Loucy (cell line): ENCODE measurements at regions not wholly inside any gene's neighbourhood (a gene's known extent, or its start where the extent isn't known, plus 50 kb on each side); places are given as distances from the start of the nearest gene placed in this dataset.

Experiments
- EZH2phosphoT487 ChIP-seq: fragments of 200-600 bp; IDR thresholded peaks from 2 replicates; pipeline ENCODE4 v1.6.1; 2018; ENCODE audit warnings: antibody characterized with exemption, mild to moderate bottlenecking, moderate library complexity, borderline replicate concordance
- TF ChIP-seq, protein P1 (sequence below): fragments of 200-600 bp; sonication (generic); conservative IDR thresholded peaks from 2 replicates; pipeline ENCODE4 v1.5.1; 2014; ENCODE audit warnings: mild to moderate bottlenecking, antibody characterized with exemption, low read length

DNA sequence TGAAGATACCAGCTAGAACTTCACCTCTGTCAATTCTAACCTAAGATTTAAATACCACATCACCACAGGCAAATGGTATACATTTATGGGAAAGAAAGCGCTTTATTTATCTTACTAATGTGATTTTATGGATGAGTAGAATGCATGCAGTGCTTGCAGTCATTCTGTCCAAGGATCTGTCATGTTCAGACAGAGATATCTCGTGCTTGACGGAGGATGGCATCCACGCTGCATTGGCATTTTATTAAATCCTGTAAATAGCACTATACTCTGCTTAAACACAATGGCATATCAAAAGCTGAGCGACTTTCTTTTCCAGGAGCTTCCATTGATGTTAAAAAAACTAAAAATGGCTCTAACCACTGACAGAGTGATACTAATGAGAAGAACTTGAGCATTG is 133.7 kb upstream of the CAV2 start:
- TF ChIP-seq, protein P1, sequence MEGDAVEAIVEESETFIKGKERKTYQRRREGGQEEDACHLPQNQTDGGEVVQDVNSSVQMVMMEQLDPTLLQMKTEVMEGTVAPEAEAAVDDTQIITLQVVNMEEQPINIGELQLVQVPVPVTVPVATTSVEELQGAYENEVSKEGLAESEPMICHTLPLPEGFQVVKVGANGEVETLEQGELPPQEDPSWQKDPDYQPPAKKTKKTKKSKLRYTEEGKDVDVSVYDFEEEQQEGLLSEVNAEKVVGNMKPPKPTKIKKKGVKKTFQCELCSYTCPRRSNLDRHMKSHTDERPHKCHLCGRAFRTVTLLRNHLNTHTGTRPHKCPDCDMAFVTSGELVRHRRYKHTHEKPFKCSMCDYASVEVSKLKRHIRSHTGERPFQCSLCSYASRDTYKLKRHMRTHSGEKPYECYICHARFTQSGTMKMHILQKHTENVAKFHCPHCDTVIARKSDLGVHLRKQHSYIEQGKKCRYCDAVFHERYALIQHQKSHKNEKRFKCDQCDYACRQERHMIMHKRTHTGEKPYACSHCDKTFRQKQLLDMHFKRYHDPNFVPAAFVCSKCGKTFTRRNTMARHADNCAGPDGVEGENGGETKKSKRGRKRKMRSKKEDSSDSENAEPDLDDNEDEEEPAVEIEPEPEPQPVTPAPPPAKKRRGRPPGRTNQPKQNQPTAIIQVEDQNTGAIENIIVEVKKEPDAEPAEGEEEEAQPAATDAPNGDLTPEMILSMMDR, result no peak
- TF ChIP-seq EZH2phosphoT487, result no peak
